GM12878 (cell line): ENCODE measurements at regions not wholly inside any gene's neighbourhood (a gene's known extent, or its start where the extent isn't known, plus 50 kb on each side); places are given as distances from the start of the nearest gene placed in this dataset.

Experiments used
- ATAC-seq: fragments of 200-7000 bp; cut with Tn5 transposase; 3 replicates; pipeline ENCODE4 v1.9.1; 2020; ENCODE audit warnings: mild to moderate bottlenecking, moderate library complexity
- BruUV-seq: library from RNA; stranded (reverse); fragments of 400-500 nt; replicated peaks from 2 replicates; lab custom pipeline; 2021; lab: Mats Ljungman, UMichigan
- CTCF ChIA-PET: fragments of 300-600 bp; sonication (Branson Sonifier 250); formaldehyde crosslinking; extraction: SDS; loops from one replicate; lab custom pipeline; 2021; ENCODE audit warnings: inconsistent platforms; lab: Yijun Ruan, JAX
- POLR2A ChIA-PET: fragments of 350-600 bp; formaldehyde crosslinking; extraction: SDS; loops from one replicate; lab custom pipeline; 2021; ENCODE audit warnings: inconsistent platforms; lab: Charles Lee
- RAD21 ChIA-PET: fragments of 300-600 bp; sonication (Branson Sonifier 250); formaldehyde crosslinking; loops from one replicate; lab custom pipeline; 2023; ENCODE audit warnings: antibody characterized with exemption; ENCODE audit not compliant: unreplicated experiment; lab: Charles Lee
- SMC1A ChIA-PET: fragments of 300-600 bp; sonication (Branson Sonifier 250); formaldehyde crosslinking; loops from one replicate; lab custom pipeline; 2023; ENCODE audit not compliant: unreplicated experiment, uncharacterized antibody; lab: Charles Lee
- DNase-seq: peaks from one replicate; pipeline ENCODE4 v3.0.0-alpha.2; 2011; ENCODE audit warnings: low read depth, low spot score
- FAIRE-seq: peaks from 3 replicates; lab custom pipeline; 2011; peaks lifted over from hg19 to GRCh38; lab: Jason Lieb, UNC
- H2AFZ ChIP-seq: 2 replicates; pipeline ENCODE4 v1.6.0; 2011; ENCODE audit warnings: low read depth, low read length, control low read depth; ENCODE audit not compliant: control insufficient read depth
- H3K27ac ChIP-seq: 2 replicates; pipeline ENCODE4 v1.5.1; 2011; ENCODE audit warnings: control low read depth; ENCODE audit not compliant: control insufficient read depth, insufficient read depth
- H3K27me3 ChIP-seq, 2 experiments: replicated peaks in 1 of 2; 2 replicates each; pipeline versions ENCODE4 v1.6.0 to v1.6.1; 2011; ENCODE audit warnings: low read length in 1 of 2; ENCODE audit not compliant: control insufficient read depth in 2 of 2, insufficient read depth in 2 of 2
- H3K36me3 ChIP-seq, 2 experiments: 2 replicates each; pipeline ENCODE4 v1.5.1; 2011; ENCODE audit warnings: low read length in 1 of 2; ENCODE audit not compliant: control insufficient read depth in 2 of 2, insufficient read depth in 2 of 2
- H3K4me1 ChIP-seq: 2 replicates; pipeline ENCODE4 v1.6.1; 2011; ENCODE audit warnings: mild to moderate bottlenecking, low read length, moderate library complexity, mixed read lengths; ENCODE audit not compliant: control insufficient read depth, insufficient read depth
- H3K4me2 ChIP-seq: 2 replicates; pipeline ENCODE4 v1.6.0; 2011; ENCODE audit warnings: control low read depth; ENCODE audit not compliant: control insufficient read depth, insufficient read depth
- H3K4me3 ChIP-seq: fragments of 200-600 bp; sonication (generic); 2 replicates; pipeline ENCODE4 v1.5.1; 2016
- H3K79me2 ChIP-seq: 2 replicates; pipeline ENCODE4 v1.6.0; 2011; ENCODE audit warnings: low read length; ENCODE audit not compliant: control insufficient read depth, insufficient read depth
- H3K9ac ChIP-seq: 2 replicates; pipeline ENCODE4 v1.8.0; 2011; ENCODE audit warnings: low read length, control low read depth, mixed read lengths; ENCODE audit not compliant: control insufficient read depth, insufficient read depth
- H3K9me3 ChIP-seq: replicated peaks from 3 replicates; pipeline ENCODE4 v1.5.1; 2011; ENCODE audit warnings: mild to moderate bottlenecking, low read length; ENCODE audit not compliant: control insufficient read depth, insufficient read depth
- H4K20me1 ChIP-seq: 2 replicates; pipeline ENCODE4 v1.6.0; 2011; ENCODE audit not compliant: control insufficient read depth, insufficient read depth
- ATF2 ChIP-seq: IDR thresholded peaks from 2 replicates; pipeline ENCODE4 v1.6.1; 2012; ENCODE audit warnings: low read length, inconsistent platforms
- EED ChIP-seq: sonication (generic); IDR thresholded peaks from 2 replicates; pipeline ENCODE4 v1.6.1; 2016; ENCODE audit warnings: antibody characterized with exemption, low read depth
- ETV6 ChIP-seq, 2 experiments: fragments of 450-650 bp in 1 of 2; IDR thresholded peaks in 1 of 2; conservative IDR thresholded peaks in 1 of 2; 2 replicates each; pipeline ENCODE4 v1.6.1; 2014; ENCODE audit warnings: antibody characterized with exemption in 1 of 2, borderline replicate concordance in 1 of 2, low read depth in 1 of 2, mild to moderate bottlenecking in 1 of 2, moderate library complexity in 1 of 2
- HDAC6 ChIP-seq: fragments of 200-600 bp; sonication (generic); IDR thresholded peaks from one replicate; pipeline ENCODE4 v1.8.0; 2017; ENCODE audit warnings: antibody characterized with exemption; ENCODE audit not compliant: unreplicated experiment
- KDM1A ChIP-seq: fragments of 200-600 bp; sonication (generic); IDR thresholded peaks from 2 replicates; pipeline ENCODE4 v1.6.1; 2016; ENCODE audit warnings: borderline replicate concordance
- POLR2AphosphoS2 ChIP-seq: IDR thresholded peaks from 2 replicates; pipeline ENCODE4 v1.6.1; 2011; ENCODE audit warnings: low read depth, mild to moderate bottlenecking, low read length, improper control_type of control experiment, moderate library complexity
- RAD21 ChIP-seq: IDR thresholded peaks from 2 replicates; pipeline ENCODE4 v1.6.1; 2011; ENCODE audit warnings: mild to moderate bottlenecking, low read depth, low read length, moderate library complexity; ENCODE audit not compliant: insufficient read depth
- RELA ChIP-seq: fragments of 450-650 bp; IDR thresholded peaks from 2 replicates; pipeline ENCODE4 v1.8.0; 2014; ENCODE audit warnings: borderline replicate concordance; ENCODE audit not compliant: partially characterized antibody
- RELB ChIP-seq: fragments of 450-650 bp; IDR thresholded peaks from 2 replicates; pipeline ENCODE4 v1.6.1; 2017; ENCODE audit warnings: low read depth, mild to moderate bottlenecking, moderate library complexity
- ZBED1 ChIP-seq: IDR thresholded peaks from 2 replicates; pipeline ENCODE4 v1.6.1; 2016; ENCODE audit warnings: borderline replicate concordance
- WGBS: methylation state at CpG from one replicate; pipeline ENCODE4 v1.1.6; 2016; ENCODE audit warnings: low lambda C conversion rate; ENCODE audit not compliant: insufficient replicate concordance, insufficient coverage; ENCODE audit errors: missing lambda C conversion rate; 5-methylcytosine and 5-hydroxymethylcytosine counted together
- in situ Hi-C: fragments of 300-500 bp; cut with MboI; formaldehyde crosslinking; loops from 9 replicates; pipeline ENCODE4 v1.14.3; 2018; ENCODE audit warnings: mixed read lengths
- intact Hi-C: fragments of 100-400 bp; cut with micrococcal nuclease; formaldehyde crosslinking; loops from one replicate; pipeline ENCODE4 v1.14.2; 2022; ENCODE audit not compliant: unreplicated experiment

- no peaks in the 10 kb centered on the region for H3K9me3 ChIP-seq
- no peak overlapping the region for H2AFZ ChIP-seq
- ChIA-PET POLR2A (interaction anchor here (1.0 kb wide), 1 partner anchor 148 kb away, joined by 5 read pairs; no protein-coding TSS in a partner anchor), CTCF (interaction anchor here (1.1 kb wide), 1 partner anchor 45 kb away, joined by 3 read pairs; no protein-coding TSS in a partner anchor), SMC1A (interaction anchor here (1.3 to 3.0 kb wide), 9 partner anchors 9 to 84 kb away, joined by 3 to 10 read pairs (median 4); no protein-coding TSS in a partner anchor), RAD21 (interaction anchor here (0.8 to 2.3 kb wide), 5 partner anchors 10 to 123 kb away, joined by 3 to 8 read pairs (median 3); no protein-coding TSS in a partner anchor)
- in situ Hi-C loops (no loop called here), intact Hi-C loops (no loop called here)
- no peak overlapping the region for H3K9ac ChIP-seq
- H3K27ac ChIP-seq, result no peak overlapping the region
- 37% methylated on average over 8 of the region's 8 CpGs for WGBS
- H3K4me2 ChIP-seq, result no peak overlapping the region
- FAIRE-seq (no peak), DNase-seq (no peak), ATAC-seq (no peak)
- no peaks in the 10 kb centered on the region for H3K79me2 ChIP-seq
- no peak overlapping the region for H3K4me3 ChIP-seq
- H3K36me3 ChIP-seq, result no peaks in the 10 kb centered on the region
- peak in 1 of 2 experiments; percentile 26; a peak in 1 of 4 replicates for TF ChIP-seq ETV6 (conservative IDR thresholded peaks at IDR 0.05 in 1 of 2, IDR thresholded peaks at IDR 0.05 in 1 of 2; ENCODE audit: borderline replicate concordance in 1 of 2, low read depth in 1 of 2)
- no peak for TF ChIP-seq RELA
- BruUV-seq, result no TSS peak
- no peaks in the 10 kb centered on the region for H4K20me1 ChIP-seq
- H3K4me1 ChIP-seq, result no peaks in the 10 kb centered on the region
- no peaks in the 10 kb centered on the region; a peak in 1 of 4 replicates for H3K27me3 ChIP-seq
Measured at GRCh38 chr3:64343689-64344430, 118.6 kb upstream of the PRICKLE2 start.

GRCh38 chr3:64342940-64343688 lies 117.8 kb upstream of the PRICKLE2 start:
- WGBS, result 30% methylated on average over 6 of the region's 6 CpGs
- ChIA-PET CTCF (interaction anchor here (1.1 kb wide), 1 partner anchor 44 kb away, joined by 3 read pairs; no protein-coding TSS in a partner anchor), POLR2A (interaction anchor here (0.5 kb wide), 1 partner anchor 1863 kb away, joined by 4 read pairs; no protein-coding TSS in a partner anchor), SMC1A (interaction anchor here (1.2 to 3.0 kb wide), 8 partner anchors 10 to 84 kb away, joined by 3 to 10 read pairs (median 4); no protein-coding TSS in a partner anchor), RAD21 (interaction anchor here (0.8 to 2.3 kb wide), 4 partner anchors 9 to 124 kb away, joined by 3 to 8 read pairs (median 4); no protein-coding TSS in a partner anchor)
- intact Hi-C loops (no loop called here), in situ Hi-C loops (no loop called here)
- ATAC-seq (no peak), DNase-seq (no peak), FAIRE-seq (no peak)
- no peaks in the 10 kb centered on the region for H3K79me2 ChIP-seq
- no peak overlapping the region for H3K4me3 ChIP-seq
- no peak overlapping the region for H3K27ac ChIP-seq
- H3K9me3 ChIP-seq, result no peaks in the 10 kb centered on the region
- no peak overlapping the region for H2AFZ ChIP-seq
- no peak overlapping the region for H3K4me2 ChIP-seq
- no peaks in the 10 kb centered on the region for H3K36me3 ChIP-seq
- no TSS peak for BruUV-seq
- H3K27me3 ChIP-seq, result no peaks in the 10 kb centered on the region; a peak in 1 of 4 replicates
- no peaks in the 10 kb centered on the region for H4K20me1 ChIP-seq
- H3K9ac ChIP-seq, result no peak overlapping the region
- no peaks in the 10 kb centered on the region for H3K4me1 ChIP-seq
- TF ChIP-seq RELA (no peak), EED (no peak), RELB (no peak), POLR2AphosphoS2 (no peak), HDAC6 (no peak), ZBED1 (no peak), KDM1A (no peak), ATF2 (no peak), RAD21 (no peak)
